GM19395 (cell line): ENCODE measurements at regions not wholly inside any gene's neighbourhood (a gene's known extent, or its start where the extent isn't known, plus 50 kb on each side); places are given as distances from the start of the nearest gene placed in this dataset.
A peak's percentile ranks its signal among the peaks of the same experiment; 100 is the strongest.

Experiments
- ATAC-seq: cut with Tn5 transposase; IDR thresholded peaks from one replicate; pipeline ENCODE4 v1.9.1; 2021; ENCODE audit warnings: mild to moderate bottlenecking, moderate library complexity; ENCODE audit not compliant: unreplicated experiment

- no peak for ATAC-seq
Observed at GRCh38 chr16:79339863-79340262, 260.7 kb downstream of the MAF start.

GRCh38 chr16:79337906-79338305, 262.6 kb downstream of the MAF start:
- ATAC-seq = no peak

GRCh38 chr16:79336437-79337229, 263.9 kb downstream of the MAF start:
- ATAC-seq = no peak

GRCh38 chr16:79334127-79334526, 266.4 kb downstream of the MAF start:
- ATAC-seq = no peak

GRCh38 chr16:79331066-79331465, 269.5 kb downstream of the MAF start:
- ATAC-seq = no peak

GRCh38 chr16:79329967-79330366, 270.6 kb downstream of the MAF start:
- ATAC-seq = no peak

GRCh38 chr16:79329166-79329521, 271.4 kb downstream of the MAF start:
- no peak for ATAC-seq

- ATAC-seq = no peak
Observed at GRCh38 chr16:79328402-79329165, 272.0 kb downstream of the MAF start.

GRCh38 chr16:79327836-79328235, 272.7 kb downstream of the MAF start:
- no peak for ATAC-seq

GRCh38 chr16:79326549-79326948, 274.0 kb downstream of the MAF start:
- no peak for ATAC-seq

GRCh38 chr16:79325226-79325945, 275.2 kb downstream of the MAF start:
- no peak for ATAC-seq

GRCh38 chr16:79320956-79321355, 279.6 kb downstream of the MAF start:
- ATAC-seq = no peak

GRCh38 chr16:79318143-79318899, 282.2 kb downstream of the MAF start:
- no peak for ATAC-seq

GRCh38 chr16:79317521-79317920, 283.0 kb downstream of the MAF start:
- ATAC-seq = no peak

GRCh38 chr16:79317026-79317425, 283.5 kb downstream of the MAF start:
- no peak for ATAC-seq

GRCh38 chr16:79316004-79316458, 284.5 kb downstream of the MAF start:
- peak; percentile 94 for ATAC-seq

- no peak for ATAC-seq
Observed at GRCh38 chr16:79312502-79312901, 288.0 kb downstream of the MAF start.

- no peak for ATAC-seq
Observed at GRCh38 chr16:79310710-79311109, 289.8 kb downstream of the MAF start.

- no peak for ATAC-seq
Observed at GRCh38 chr16:79309606-79310005, 290.9 kb downstream of the MAF start.

GRCh38 chr16:79307214-79307613, 293.3 kb downstream of the MAF start:
- no peak for ATAC-seq

- no peak for ATAC-seq
Observed at GRCh38 chr16:79305074-79305473, 295.5 kb downstream of the MAF start.
